Cardiac fibroblast (primary cell): ENCODE measurements at regions not wholly inside any gene's neighbourhood (a gene's known extent, or its start where the extent isn't known, plus 50 kb on each side); places are given as distances from the start of the nearest gene placed in this dataset.

ENCODE experiments used
- DNase-seq, 2 donors: peaks; one replicate each; pipeline versions ENCODE4 v3.0.0 to v3.0.0-alpha.2; 2010; ENCODE audit warnings: low read depth in 2 of 2
- H3K4me3 ChIP-seq, 2 donors: replicated peaks in 1 of 2; 1 replicate in 1 of 2; 2 replicates in 1 of 2; pipeline ENCODE4 v1.5.1; 2011; ENCODE audit warnings: low read depth in 2 of 2, low read length in 2 of 2, mild to moderate bottlenecking in 2 of 2, moderate library complexity in 1 of 2
- TF ChIP-seq, protein P1 (sequence below): IDR thresholded peaks from one replicate; pipeline ENCODE4 v1.5.1; 2011; ENCODE audit warnings: low read depth, mild to moderate bottlenecking, low read length, inconsistent platforms

DNA sequence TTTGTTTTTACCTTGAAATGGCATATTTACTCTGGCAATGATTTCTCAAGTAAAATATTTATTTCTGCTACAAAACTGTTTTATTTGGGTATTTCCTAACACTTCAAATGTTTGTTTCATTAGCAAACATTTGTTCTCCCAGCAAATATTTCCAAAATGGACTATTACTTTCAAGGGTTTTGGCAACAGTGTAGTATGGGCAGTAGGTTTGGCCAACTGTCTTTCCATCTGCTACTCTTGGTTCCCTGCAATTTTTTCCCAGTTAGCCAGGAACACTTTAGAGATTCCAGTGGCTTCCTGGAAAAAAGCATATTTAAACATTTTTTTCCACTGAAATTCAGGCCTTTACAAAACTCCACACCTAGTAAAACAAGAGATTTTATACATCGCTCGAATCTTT is 466.6 kb downstream of the SLITRK6 start:
- TF ChIP-seq, protein P1, sequence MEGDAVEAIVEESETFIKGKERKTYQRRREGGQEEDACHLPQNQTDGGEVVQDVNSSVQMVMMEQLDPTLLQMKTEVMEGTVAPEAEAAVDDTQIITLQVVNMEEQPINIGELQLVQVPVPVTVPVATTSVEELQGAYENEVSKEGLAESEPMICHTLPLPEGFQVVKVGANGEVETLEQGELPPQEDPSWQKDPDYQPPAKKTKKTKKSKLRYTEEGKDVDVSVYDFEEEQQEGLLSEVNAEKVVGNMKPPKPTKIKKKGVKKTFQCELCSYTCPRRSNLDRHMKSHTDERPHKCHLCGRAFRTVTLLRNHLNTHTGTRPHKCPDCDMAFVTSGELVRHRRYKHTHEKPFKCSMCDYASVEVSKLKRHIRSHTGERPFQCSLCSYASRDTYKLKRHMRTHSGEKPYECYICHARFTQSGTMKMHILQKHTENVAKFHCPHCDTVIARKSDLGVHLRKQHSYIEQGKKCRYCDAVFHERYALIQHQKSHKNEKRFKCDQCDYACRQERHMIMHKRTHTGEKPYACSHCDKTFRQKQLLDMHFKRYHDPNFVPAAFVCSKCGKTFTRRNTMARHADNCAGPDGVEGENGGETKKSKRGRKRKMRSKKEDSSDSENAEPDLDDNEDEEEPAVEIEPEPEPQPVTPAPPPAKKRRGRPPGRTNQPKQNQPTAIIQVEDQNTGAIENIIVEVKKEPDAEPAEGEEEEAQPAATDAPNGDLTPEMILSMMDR = no peak
- DNase-seq = no peak
- H3K4me3 ChIP-seq = no peak overlapping the region

- DNase-seq = no peak
- TF ChIP-seq, protein P1 = no peak
- H3K4me3 ChIP-seq = no peak overlapping the region
Measured at GRCh38 chr13:85321734-85322133, 477.5 kb downstream of the SLITRK6 start.

- H3K4me3 ChIP-seq = no peak overlapping the region
- TF ChIP-seq, protein P1 = no peak
Measured at GRCh38 chr13:85317781-85318180, 481.4 kb downstream of the SLITRK6 start.

GRCh38 chr13:85316506-85317025 is 482.7 kb downstream of the SLITRK6 start:
- TF ChIP-seq, protein P1 = no peak
- no peak overlapping the region for H3K4me3 ChIP-seq
- DNase-seq = peak in 1 of 2 donors; percentile 31

More at GRCh38 chr13:85317781-85318180, 481.4 kb downstream of the SLITRK6 start:
- DNase-seq = no peak

- no peak for DNase-seq
- TF ChIP-seq, protein P1 = no peak
- H3K4me3 ChIP-seq = no peak overlapping the region
Measured at GRCh38 chr13:85314686-85315085, 484.5 kb downstream of the SLITRK6 start.

GRCh38 chr13:85313761-85314503 is 485.3 kb downstream of the SLITRK6 start:
- no peak overlapping the region for H3K4me3 ChIP-seq
- TF ChIP-seq, protein P1 = no peak
- DNase-seq = peak in 1 of 2 donors; percentile 1
